Breast epithelium (tissue), 4 donors: ENCODE measurements at regions not wholly inside any gene's neighbourhood (a gene's known extent, or its start where the extent isn't known, plus 50 kb on each side); places are given as distances from the start of the nearest gene placed in this dataset.

ENCODE experiments used
- DNase-seq, 2 donors: peaks; one replicate each; pipeline ENCODE4 v3.0.0-alpha.2; 2019; ENCODE audit warnings: low spot score in 2 of 2
- H3K27ac ChIP-seq, 2 donors: fragments of 200-600 bp; sonication (generic) in 1 of 2; one replicate each; pipeline ENCODE4 v1.5.1; 2016 to 2019; ENCODE audit warnings: mild to moderate bottlenecking in 1 of 2
- H3K27me3 ChIP-seq, 2 donors: fragments of 200-600 bp; sonication (generic) in 1 of 2; one replicate each; pipeline versions ENCODE4 v1.5.1 to v1.6.0; 2017 to 2019; ENCODE audit warnings: control low read depth in 1 of 2, mild to moderate bottlenecking in 1 of 2
- H3K36me3 ChIP-seq: fragments of 200-600 bp; one replicate; pipeline ENCODE4 v1.5.1; 2019
- H3K4me1 ChIP-seq, 2 donors: fragments of 200-600 bp; sonication (generic); one replicate each; pipeline ENCODE4 v1.5.1; 2016 to 2019; ENCODE audit warnings: control low read depth in 1 of 2
- H3K4me3 ChIP-seq, 3 donors: fragments of 200-600 bp; sonication (generic); 1 replicate in 2 of 3; 2 replicates in 1 of 3; pipeline ENCODE4 v1.5.1; 2016 to 2019; ENCODE audit warnings: mild to moderate bottlenecking in 3 of 3, moderate library complexity in 2 of 3
- H3K9me3 ChIP-seq, 2 donors: fragments of 200-600 bp; sonication (generic) in 1 of 2; one replicate each; pipeline ENCODE4 v1.5.1; 2016 to 2019; ENCODE audit warnings: control low read depth in 1 of 2
- POLR2A ChIP-seq: fragments of 450-650 bp; IDR thresholded peaks from one replicate; pipeline ENCODE4 v1.6.1; 2016; ENCODE audit warnings: antibody characterized with exemption, mild to moderate bottlenecking, moderate library complexity
- POLR2AphosphoS5 ChIP-seq, 3 donors: sonication (generic); formaldehyde crosslinking; IDR thresholded peaks; one replicate each; pipeline ENCODE4 v1.6.1; 2017; ENCODE audit warnings: antibody characterized with exemption in 3 of 3
- intact Hi-C: fragments of 100-400 bp; cut with DNase I; formaldehyde crosslinking; loops from one replicate; pipeline ENCODE4 v1.15.1; 2023; ENCODE audit warnings: low total_unique reads
- TF ChIP-seq, protein P1 (sequence below), 3 donors: fragments of 450-650 bp; IDR thresholded peaks; one replicate each; pipeline ENCODE4 v1.5.1; 2016 to 2017; ENCODE audit warnings: antibody characterized with exemption in 3 of 3, mild to moderate bottlenecking in 3 of 3, moderate library complexity in 3 of 3

- H3K4me1 ChIP-seq, result no peaks in the 10 kb centered on the region
- no peaks in the 10 kb centered on the region for H3K9me3 ChIP-seq
- H3K27ac ChIP-seq, result no peak overlapping the region
- H3K27me3 ChIP-seq, result no peaks in the 10 kb centered on the region
- no peak overlapping the region for H3K4me3 ChIP-seq
- DNase-seq, result no peak
- no peaks in the 10 kb centered on the region for H3K36me3 ChIP-seq
- intact Hi-C loops, result no loop called here
- TF ChIP-seq POLR2AphosphoS5 (IDR thresholded peaks at IDR 0.05), result no peak
- TF ChIP-seq, protein P1, sequence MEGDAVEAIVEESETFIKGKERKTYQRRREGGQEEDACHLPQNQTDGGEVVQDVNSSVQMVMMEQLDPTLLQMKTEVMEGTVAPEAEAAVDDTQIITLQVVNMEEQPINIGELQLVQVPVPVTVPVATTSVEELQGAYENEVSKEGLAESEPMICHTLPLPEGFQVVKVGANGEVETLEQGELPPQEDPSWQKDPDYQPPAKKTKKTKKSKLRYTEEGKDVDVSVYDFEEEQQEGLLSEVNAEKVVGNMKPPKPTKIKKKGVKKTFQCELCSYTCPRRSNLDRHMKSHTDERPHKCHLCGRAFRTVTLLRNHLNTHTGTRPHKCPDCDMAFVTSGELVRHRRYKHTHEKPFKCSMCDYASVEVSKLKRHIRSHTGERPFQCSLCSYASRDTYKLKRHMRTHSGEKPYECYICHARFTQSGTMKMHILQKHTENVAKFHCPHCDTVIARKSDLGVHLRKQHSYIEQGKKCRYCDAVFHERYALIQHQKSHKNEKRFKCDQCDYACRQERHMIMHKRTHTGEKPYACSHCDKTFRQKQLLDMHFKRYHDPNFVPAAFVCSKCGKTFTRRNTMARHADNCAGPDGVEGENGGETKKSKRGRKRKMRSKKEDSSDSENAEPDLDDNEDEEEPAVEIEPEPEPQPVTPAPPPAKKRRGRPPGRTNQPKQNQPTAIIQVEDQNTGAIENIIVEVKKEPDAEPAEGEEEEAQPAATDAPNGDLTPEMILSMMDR (IDR thresholded peaks at IDR 0.05), result no peak
These were observed 719.5 kb downstream of the XPNPEP1 start for GRCh38 chr10:109203646-109204353.

DNA sequence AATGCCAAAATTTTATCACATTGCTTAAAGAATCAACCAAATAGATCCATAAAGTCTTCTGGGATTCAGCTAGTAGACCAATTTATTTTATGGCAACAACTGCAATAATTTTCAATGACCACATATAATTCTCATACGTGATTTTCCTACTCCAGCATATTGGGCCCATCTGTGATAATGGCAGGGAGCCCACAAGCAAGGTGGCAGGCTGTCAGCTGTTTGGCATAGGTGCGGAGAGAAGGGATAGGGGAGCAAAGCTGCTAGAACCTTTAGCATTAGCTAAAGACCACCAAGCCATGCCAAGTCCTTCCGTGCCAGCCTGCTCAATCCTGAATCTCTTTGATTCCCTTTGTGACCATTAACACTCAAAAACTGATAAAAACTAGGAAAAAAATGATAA, 721.2 kb downstream of the XPNPEP1 start:
- H3K9me3 ChIP-seq, result no peaks in the 10 kb centered on the region
- H3K27me3 ChIP-seq, result no peaks in the 10 kb centered on the region
- no peak for DNase-seq
- H3K4me1 ChIP-seq, result no peaks in the 10 kb centered on the region
- intact Hi-C loops, result no loop called here
- no peak for TF ChIP-seq POLR2AphosphoS5 (IDR thresholded peaks at IDR 0.05)
- TF ChIP-seq, protein P1 (IDR thresholded peaks at IDR 0.05), result no peak
- TF ChIP-seq POLR2A, result no peak
- no peak overlapping the region for H3K4me3 ChIP-seq
- H3K36me3 ChIP-seq, result no peaks in the 10 kb centered on the region
- H3K27ac ChIP-seq, result no peak overlapping the region

- no peaks in the 10 kb centered on the region for H3K9me3 ChIP-seq
- no peaks in the 10 kb centered on the region for H3K4me1 ChIP-seq
- TF ChIP-seq POLR2A (no peak), POLR2AphosphoS5 (IDR thresholded peaks at IDR 0.05) (no peak)
- H3K36me3 ChIP-seq, result no peaks in the 10 kb centered on the region
- H3K27ac ChIP-seq, result no peak overlapping the region
- no peak for DNase-seq
- no peak overlapping the region for H3K4me3 ChIP-seq
- H3K27me3 ChIP-seq, result no peaks in the 10 kb centered on the region
- intact Hi-C loops, result no loop called here
These were observed 722.7 kb downstream of the XPNPEP1 start for GRCh38 chr10:109200646-109201045.

DNA sequence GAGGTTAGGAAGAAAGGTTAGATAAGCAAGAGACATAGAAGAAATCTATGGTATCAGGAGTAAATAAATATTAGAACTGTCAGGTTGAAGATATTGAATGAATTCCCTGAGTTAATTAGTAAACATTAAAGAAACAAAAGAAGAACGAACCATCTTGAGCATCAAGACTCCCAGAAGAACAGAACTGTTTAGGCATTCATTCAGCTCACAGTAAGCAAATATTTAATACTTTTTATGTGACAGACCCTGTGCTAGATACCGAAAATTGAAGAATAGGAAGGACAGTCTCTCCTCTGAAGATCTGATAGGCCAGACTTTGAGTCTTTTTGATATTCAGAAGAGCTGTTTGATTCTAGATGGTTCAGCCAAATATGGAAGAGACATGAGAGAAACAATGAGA, 731.5 kb downstream of the XPNPEP1 start:
- TF ChIP-seq POLR2A, result no peak
- TF ChIP-seq, protein P1 (IDR thresholded peaks at IDR 0.05), result no peak
- no peak for TF ChIP-seq POLR2AphosphoS5 (IDR thresholded peaks at IDR 0.05)
- no peak overlapping the region for H3K27ac ChIP-seq
- H3K9me3 ChIP-seq, result peaks cover 7 to 22% of the 10 kb centered on the region in 2 donors
- DNase-seq, result no peak
- no peak overlapping the region for H3K4me3 ChIP-seq
- no peaks in the 10 kb centered on the region for H3K36me3 ChIP-seq
- no peaks in the 10 kb centered on the region for H3K4me1 ChIP-seq
- intact Hi-C loops, result no loop called here
- no peaks in the 10 kb centered on the region for H3K27me3 ChIP-seq

GRCh38 chr10:109191341-109191740, 732.0 kb downstream of the XPNPEP1 start:
- Histone ChIP-seq H3K4me3 (no peak overlapping the region), H3K9me3 (peaks cover 10 to 27% of the 10 kb centered on the region in 2 donors), H3K27ac (no peak overlapping the region), H3K36me3 (no peaks in the 10 kb centered on the region), H3K4me1 (no peaks in the 10 kb centered on the region), H3K27me3 (no peaks in the 10 kb centered on the region)
- TF ChIP-seq, protein P1 (IDR thresholded peaks at IDR 0.05), result no peak
- TF ChIP-seq POLR2AphosphoS5 (IDR thresholded peaks at IDR 0.05) (no peak), POLR2A (no peak)
- intact Hi-C loops, result no loop called here
- no peak for DNase-seq
